ENCODE measurements at regions not wholly inside any gene's neighbourhood (a gene's known extent, or its start where the extent isn't known, plus 50 kb on each side); places are given as distances from the start of the nearest gene placed in this dataset.
A peak's percentile ranks its signal among the peaks of the same experiment; 100 is the strongest.

DNA sequence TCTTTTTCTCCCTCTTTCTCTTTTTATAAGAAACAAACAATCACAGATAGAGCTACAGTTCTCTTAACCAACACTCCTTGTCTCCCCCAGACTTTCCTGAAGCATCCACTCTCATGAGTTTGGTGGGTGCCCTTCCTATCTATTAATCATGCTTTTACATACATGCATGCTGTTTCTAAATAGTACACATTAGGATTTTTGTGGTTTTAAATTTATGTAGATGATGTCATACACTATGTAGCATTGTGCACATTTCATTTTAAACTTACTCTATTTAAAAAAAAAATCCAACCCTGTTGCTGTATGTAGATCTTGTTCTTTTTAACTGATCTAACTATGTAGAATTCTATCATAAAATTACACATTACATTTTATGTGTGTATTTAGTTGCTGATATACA, 104.3 kb upstream of the MRPS22 start:
- H3K4me2 ChIP-seq = no peak overlapping the region
- no peak for DNase-seq
- H3K27me3 ChIP-seq (ENCODE audit: insufficient read depth, low read depth) = no peaks in the 10 kb centered on the region
- no peak overlapping the region for H3K4me3 ChIP-seq
- intact Hi-C loops (cut with micrococcal nuclease; ENCODE audit: unreplicated experiment) = no loop called here
- H2AFZ ChIP-seq = no peak overlapping the region
- BruUV-seq (replicated peaks) = no TSS peak
- no peaks in the 10 kb centered on the region for H3K4me1 ChIP-seq (replicated peaks; ENCODE audit: insufficient read depth)
- ChIA-PET CTCF (no interaction called here), POLR2A (ENCODE audit: unreplicated experiment) (no interaction called here)
- no peaks in the 10 kb centered on the region for H3K36me3 ChIP-seq (ENCODE audit: low read depth)
- no peaks in the 10 kb centered on the region for H3F3A ChIP-seq (ENCODE audit: insufficient read depth, low read depth)
- no peak overlapping the region for H3K27ac ChIP-seq
- H3K79me2 ChIP-seq (ENCODE audit: low read depth) = no peaks in the 10 kb centered on the region
- H4K20me1 ChIP-seq (ENCODE audit: insufficient read depth) = no peaks in the 10 kb centered on the region
- TF ChIP-seq EZH2 (IDR thresholded peaks at IDR 0.05; ENCODE audit: low read depth) = no peak
- TF ChIP-seq, protein P1, sequence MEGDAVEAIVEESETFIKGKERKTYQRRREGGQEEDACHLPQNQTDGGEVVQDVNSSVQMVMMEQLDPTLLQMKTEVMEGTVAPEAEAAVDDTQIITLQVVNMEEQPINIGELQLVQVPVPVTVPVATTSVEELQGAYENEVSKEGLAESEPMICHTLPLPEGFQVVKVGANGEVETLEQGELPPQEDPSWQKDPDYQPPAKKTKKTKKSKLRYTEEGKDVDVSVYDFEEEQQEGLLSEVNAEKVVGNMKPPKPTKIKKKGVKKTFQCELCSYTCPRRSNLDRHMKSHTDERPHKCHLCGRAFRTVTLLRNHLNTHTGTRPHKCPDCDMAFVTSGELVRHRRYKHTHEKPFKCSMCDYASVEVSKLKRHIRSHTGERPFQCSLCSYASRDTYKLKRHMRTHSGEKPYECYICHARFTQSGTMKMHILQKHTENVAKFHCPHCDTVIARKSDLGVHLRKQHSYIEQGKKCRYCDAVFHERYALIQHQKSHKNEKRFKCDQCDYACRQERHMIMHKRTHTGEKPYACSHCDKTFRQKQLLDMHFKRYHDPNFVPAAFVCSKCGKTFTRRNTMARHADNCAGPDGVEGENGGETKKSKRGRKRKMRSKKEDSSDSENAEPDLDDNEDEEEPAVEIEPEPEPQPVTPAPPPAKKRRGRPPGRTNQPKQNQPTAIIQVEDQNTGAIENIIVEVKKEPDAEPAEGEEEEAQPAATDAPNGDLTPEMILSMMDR (conservative IDR thresholded peaks at IDR 0.05) = no peak
- no peaks in the 10 kb centered on the region for H3K9me3 ChIP-seq (ENCODE audit: insufficient read depth, low read depth)
- no peaks in the 10 kb centered on the region for H3K9me2 ChIP-seq (ENCODE audit: insufficient read depth)

DNA sequence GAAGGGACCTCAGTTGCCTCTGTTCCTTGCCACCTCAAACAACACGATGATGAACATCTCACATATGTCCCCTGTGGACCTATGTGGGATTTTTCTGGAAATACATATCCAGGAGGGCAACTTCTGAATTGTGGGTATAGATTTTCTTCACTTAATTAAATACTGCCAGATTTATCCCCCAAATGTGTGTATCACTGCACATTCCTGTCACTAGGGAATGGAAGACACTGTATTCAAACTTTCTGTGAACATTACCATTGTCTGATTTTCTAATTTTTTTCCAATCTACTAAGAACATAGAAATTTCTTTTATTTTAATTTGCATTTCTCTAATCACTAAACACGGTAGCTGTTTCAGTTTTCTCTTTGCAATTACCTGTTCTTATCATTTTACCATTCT, 102.0 kb upstream of the MRPS22 start:
- TF ChIP-seq, protein P1 (conservative IDR thresholded peaks at IDR 0.05) = 0 out of 2 replicates have a peak, but pooled peaks have one; percentile 18
- no peak for TF ChIP-seq EZH2 (IDR thresholded peaks at IDR 0.05; ENCODE audit: low read depth)
- ChIA-PET POLR2A (ENCODE audit: unreplicated experiment) (no interaction called here), CTCF (no interaction called here)

DNA sequence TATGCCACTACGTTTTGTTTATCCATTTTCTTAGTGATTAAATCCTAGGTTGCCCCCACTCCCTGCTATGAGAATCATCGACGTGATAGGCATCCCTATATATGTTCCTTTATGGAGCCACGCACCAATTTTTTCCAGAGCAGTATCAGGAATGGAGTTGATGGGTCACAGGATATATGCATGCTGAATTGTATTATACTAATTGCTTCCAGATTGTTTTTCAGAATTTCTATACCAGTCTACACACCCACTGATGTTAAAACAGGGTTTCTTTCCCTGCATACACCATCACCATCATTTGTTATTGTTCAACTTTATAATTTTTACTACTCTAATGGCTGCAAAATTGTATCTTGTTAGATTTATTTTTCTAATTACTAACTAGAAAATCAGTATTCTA, 100.1 kb upstream of the MRPS22 start:
- Histone ChIP-seq H3F3A (ENCODE audit: insufficient read depth, low read depth) (no peaks in the 10 kb centered on the region), H3K27me3 (ENCODE audit: insufficient read depth, low read depth) (no peaks in the 10 kb centered on the region), H3K9me2 (ENCODE audit: insufficient read depth) (no peaks in the 10 kb centered on the region), H3K9me3 (ENCODE audit: insufficient read depth, low read depth) (no peaks in the 10 kb centered on the region), H3K27ac (no peak overlapping the region), H3K4me3 (no peak overlapping the region), H2AFZ (no peak overlapping the region), H3K79me2 (ENCODE audit: low read depth) (no peaks in the 10 kb centered on the region), H3K36me3 (ENCODE audit: low read depth) (no peaks in the 10 kb centered on the region), H3K4me1 (replicated peaks; ENCODE audit: insufficient read depth) (no peaks in the 10 kb centered on the region), H4K20me1 (ENCODE audit: insufficient read depth) (no peaks in the 10 kb centered on the region), H3K4me2 (no peak overlapping the region)
- ChIA-PET CTCF (no interaction called here), POLR2A (ENCODE audit: unreplicated experiment) (no interaction called here)
- no peak for TF ChIP-seq EZH2 (IDR thresholded peaks at IDR 0.05; ENCODE audit: low read depth)
- TF ChIP-seq, protein P1 (conservative IDR thresholded peaks at IDR 0.05) = no peak
- DNase-seq = no peak
- BruUV-seq (replicated peaks) = no TSS peak
- intact Hi-C loops (cut with micrococcal nuclease; ENCODE audit: unreplicated experiment) = no loop called here

More for the DNA sequence above, 102.0 kb upstream of the MRPS22 start:
- Histone ChIP-seq H3K9me2 (ENCODE audit: insufficient read depth) (no peaks in the 10 kb centered on the region), H3F3A (ENCODE audit: insufficient read depth, low read depth) (no peaks in the 10 kb centered on the region), H3K4me1 (replicated peaks; ENCODE audit: insufficient read depth) (no peaks in the 10 kb centered on the region), H3K27me3 (ENCODE audit: insufficient read depth, low read depth) (no peaks in the 10 kb centered on the region), H3K4me3 (no peak overlapping the region), H3K36me3 (ENCODE audit: low read depth) (no peaks in the 10 kb centered on the region), H3K4me2 (no peak overlapping the region), H2AFZ (no peak overlapping the region), H4K20me1 (ENCODE audit: insufficient read depth) (no peaks in the 10 kb centered on the region), H3K79me2 (ENCODE audit: low read depth) (no peaks in the 10 kb centered on the region), H3K27ac (no peak overlapping the region), H3K9me3 (ENCODE audit: insufficient read depth, low read depth) (no peaks in the 10 kb centered on the region)
- intact Hi-C loops (cut with micrococcal nuclease; ENCODE audit: unreplicated experiment) = no loop called here
- no TSS peak for BruUV-seq (replicated peaks)
- DNase-seq = no peak

Measured in PC-9 (cell line).